ENCODE measurements at regions not wholly inside any gene's neighbourhood (a gene's known extent, or its start where the extent isn't known, plus 50 kb on each side); places are given as distances from the start of the nearest gene placed in this dataset.
"Not testable (repeated sequence)": the region's sequence is repeated elsewhere in the genome, so short reads cannot be mapped to it uniquely, and the experiment has no call there.

GRCh38 chr1:224003896-224004295, 110.0 kb upstream of the FBXO28 start:
- not testable (repeated sequence) for TF ChIP-seq POLR2A (IDR thresholded peaks at IDR 0.05; ENCODE audit: low read depth, low read length); EZH2 (IDR thresholded peaks at IDR 0.05; ENCODE audit: borderline replicate concordance, low read depth, low read length, severe bottlenecking)
